Hindlimb muscle (tissue), 1 donor: ENCODE measurements at regions not wholly inside any gene's neighbourhood (a gene's known extent, or its start where the extent isn't known, plus 50 kb on each side); places are given as distances from the start of the nearest gene placed in this dataset.
"Not testable (repeated sequence)": the region's sequence is repeated elsewhere in the genome, so short reads cannot be mapped to it uniquely, and the experiment has no call there.

Source experiments
- DNase-seq: peaks from one replicate; pipeline ENCODE4 v3.0.0-alpha.2; 2013

DNA sequence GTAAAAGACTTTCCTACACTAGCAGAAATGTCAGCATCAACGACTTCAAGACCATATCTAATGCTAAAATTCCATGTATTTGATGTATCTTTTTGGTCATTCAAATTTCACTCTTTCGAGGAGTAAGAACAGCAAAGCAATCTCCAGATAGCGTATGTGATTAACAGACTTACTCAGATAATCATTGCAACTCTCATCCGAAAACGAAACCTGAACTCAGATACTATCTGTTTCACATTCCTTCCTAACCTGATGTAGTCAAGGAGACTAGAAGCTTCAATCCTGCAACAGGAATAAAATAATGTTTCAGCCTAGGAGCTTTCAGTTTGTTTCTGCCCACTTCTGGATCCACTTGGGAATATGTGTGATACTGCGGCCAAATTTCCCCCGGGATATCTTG is 286.3 kb downstream of the NUAK1 start:
- DNase-seq: no peak

DNA sequence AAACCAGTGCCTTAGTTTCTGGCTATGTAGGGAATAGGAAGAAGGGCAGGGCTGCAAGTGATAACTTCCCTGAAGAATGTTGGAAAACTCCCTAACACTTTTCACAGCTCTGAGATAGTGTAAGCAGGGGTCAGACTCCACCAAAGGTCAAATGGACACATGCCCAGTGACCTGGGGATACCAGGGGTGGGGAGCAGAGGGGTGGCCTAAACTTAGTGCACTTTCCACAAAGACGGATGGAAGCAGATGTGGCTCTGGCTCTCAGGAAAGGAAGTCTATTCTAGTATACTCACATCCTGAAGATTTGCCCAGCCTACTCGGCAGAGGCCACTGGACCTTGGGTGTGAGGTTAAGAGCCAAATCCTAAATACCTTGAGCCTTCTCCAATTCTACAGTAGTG is 285.8 kb downstream of the NUAK1 start:
- no peak for DNase-seq

DNA sequence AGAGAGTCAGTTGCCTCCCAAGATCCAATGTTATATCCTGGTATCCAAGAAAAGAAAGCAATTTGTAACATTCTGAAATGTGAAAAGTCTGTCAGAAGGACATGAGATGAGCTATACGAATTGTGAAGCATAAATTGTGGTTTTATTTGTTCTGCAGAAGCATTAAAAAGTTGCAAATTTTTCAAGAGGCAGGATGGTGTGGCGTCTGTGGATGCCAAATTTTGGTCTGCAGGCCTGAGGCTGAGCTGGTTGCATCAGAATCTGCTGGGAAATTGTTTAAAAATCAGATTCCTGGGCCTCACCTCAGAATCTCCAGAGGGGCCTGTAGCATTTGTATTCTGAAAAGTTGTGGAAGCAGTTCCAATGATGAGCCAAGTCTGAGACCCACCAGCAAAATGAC is 284.7 kb downstream of the NUAK1 start:
- no peak for DNase-seq

DNA sequence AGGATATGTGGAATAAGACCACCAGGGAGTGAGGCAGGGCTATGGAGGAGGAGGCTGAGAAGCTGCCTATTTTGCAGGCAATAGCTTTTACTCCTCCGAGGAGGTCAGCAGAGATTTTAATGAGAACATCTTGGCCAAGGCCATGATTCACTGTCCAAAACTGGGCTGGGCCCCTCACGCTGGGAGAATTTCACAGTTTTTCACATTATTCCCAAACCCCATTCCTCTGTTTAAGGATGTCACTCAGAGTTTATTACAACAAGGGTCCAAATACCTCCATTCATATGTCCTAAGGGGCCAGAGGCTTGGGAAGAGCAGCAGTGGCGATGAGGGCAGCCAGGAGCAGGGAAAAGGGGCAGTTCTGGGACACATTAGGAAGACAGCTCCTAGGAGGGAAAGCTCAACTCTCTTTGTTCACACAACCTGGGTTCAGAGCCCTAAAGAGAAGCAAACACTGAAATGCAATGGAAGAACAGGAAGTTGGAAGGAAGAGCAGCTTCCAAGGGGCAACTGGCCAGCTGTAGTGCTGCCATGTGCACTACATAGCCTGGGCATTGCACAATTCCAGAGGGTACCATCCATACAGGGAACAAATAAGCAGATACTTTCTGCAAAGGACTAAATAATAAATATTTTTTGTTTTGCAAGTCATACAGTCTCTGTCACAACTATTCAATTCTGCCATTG is 283.2 kb downstream of the NUAK1 start:
- peak; percentile 38 for DNase-seq

DNA sequence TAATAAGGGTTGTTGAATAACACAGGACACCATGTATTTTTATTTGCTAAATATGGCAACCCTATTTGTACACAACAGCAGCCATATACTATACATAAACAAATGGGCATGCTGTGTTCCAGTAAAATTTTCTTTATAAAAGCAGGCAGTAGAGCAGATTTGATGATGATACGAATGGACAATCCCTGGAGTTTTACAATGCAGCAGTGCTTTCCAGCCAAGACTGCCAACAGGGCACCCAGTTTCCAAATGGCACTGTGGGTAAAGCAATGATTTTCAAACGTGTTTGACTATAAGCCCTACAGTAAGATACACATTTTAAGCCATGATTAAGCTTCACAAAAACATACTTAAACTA is 282.7 kb downstream of the NUAK1 start:
- DNase-seq: no peak

DNA sequence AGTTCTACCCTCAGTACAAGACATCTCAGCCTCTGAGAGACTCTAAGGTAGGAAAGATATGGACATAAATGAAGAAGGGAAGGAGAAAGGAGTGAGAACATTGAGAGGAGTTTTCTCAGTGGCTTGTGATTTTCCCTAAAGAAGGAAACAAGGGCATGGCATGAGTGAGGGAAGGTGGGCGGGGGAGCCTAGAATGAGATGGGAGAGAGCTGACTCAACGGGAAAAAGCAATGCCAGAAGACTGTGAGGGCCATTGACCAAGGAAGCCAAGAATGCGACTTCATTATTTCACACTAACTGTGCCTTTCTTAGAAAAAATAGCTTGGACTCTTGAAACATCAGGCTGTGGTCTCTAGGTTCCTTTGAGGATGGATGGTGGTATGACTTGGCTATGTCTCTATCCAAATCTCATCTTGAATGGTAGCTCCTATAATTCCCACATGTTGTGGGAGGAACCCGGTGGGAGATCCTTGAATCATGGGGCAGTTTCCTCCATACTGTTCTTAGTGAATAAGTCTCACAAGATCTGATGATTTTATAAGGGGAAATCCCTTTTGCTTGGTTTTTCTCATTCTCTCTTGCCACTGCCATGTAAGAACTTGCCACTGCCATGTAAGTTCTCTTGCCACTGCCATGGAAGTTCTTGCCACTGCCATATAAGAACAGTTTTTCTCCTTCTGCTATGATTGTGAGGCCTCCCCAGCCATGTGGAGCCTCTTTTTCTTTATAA is 279.6 kb downstream of the NUAK1 start:
- no peak for DNase-seq

DNA sequence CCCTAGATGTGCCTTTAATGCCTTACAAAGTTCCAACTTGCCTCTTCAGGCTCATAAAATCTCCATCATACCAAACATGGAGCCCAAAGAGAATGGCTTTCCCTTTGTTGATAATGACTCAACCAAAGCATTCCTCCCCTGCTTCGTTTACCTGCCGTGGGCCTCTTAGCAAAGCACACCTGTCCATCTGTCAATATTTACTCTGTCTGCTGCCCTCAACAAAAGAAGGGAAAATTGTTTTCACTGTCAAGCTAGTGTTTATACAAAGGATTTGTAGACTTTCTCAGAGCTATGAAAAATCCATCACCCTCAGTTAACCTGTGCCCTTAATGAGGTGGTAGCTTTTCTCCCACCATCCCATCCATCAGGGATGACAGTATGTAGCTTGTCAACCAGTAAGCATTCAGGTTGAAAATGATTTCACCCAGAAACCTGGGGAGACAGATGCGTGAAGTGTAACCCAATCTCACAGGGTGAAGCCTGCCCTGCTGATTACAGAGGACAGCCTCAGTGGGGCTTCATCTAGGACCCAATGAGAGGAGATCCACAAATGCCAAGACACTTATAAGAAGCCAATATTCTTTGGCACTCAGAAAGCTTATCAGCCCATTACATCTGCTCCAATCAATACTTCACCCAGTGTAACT is 278.1 kb downstream of the NUAK1 start:
- DNase-seq: no peak

DNA sequence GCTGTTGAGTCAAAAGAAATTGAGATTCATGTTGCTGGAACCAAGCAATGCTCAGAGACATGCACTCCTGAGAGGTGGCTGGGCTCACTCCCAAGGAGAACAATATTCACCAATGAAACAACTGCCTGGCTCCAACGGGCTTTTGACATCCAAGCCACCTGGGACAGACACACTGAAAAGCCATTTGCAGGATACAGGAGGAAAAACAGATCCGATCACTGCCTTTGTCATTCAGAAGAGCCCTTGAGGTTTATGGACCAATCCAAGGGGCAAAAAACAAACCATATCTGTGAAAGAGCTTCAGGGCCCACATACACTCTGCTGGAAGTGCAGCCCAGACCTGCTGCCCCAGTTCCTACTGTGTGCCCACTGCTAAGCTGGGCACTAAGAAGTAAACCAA is 277.5 kb downstream of the NUAK1 start:
- DNase-seq: no peak

DNA sequence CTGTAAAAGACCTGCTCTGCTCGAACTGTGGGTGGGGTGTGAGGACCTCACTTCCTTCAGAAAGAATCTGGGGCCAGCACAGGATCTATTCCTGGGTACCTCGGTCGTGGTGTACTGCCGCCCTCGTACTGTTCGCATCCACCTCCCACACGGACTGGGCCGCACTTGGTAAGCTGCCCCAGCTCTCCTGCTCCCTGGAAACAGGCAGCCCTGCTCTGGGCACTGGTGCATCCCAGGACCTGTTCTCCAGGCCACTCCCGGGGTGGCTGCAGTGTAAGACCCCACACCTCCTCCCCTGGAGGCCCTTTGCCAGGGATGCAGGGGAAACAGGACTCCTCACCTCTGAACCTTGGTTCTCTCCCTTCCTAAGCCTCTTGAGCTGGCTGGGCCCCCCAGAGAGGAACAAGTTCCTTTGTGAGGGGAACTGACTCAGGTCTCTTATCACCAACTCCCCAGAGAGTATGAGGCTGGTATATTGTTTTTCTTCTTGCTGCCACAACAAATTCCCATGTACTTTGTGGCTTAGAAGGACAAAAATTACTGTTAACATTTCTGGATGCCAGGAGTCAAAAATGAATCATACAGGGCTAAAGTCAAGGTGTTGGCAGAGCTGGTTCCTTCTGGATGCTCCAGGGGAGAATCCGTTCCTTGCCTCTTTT is 276.5 kb downstream of the NUAK1 start:
- no peak for DNase-seq

DNA sequence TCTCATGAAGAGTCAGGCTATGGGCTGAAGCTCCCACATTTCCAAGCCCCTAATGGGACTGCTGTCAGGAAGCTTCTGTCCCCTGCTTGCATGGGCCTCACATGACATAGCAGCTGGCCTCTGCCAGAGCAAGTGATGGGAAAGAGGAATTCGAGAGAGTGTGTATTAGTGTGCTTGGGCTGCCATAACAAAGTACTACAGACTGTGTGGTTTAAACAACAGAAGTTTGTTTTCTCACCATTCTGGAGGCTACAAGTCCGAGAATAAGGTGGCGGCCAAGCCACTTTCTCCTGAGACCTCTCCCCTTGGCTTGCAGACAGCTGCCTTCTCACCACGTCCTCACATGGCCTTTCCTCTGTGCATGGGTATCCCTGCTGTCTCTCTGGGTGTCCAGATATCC is 274.4 kb downstream of the NUAK1 start:
- no peak for DNase-seq

DNA sequence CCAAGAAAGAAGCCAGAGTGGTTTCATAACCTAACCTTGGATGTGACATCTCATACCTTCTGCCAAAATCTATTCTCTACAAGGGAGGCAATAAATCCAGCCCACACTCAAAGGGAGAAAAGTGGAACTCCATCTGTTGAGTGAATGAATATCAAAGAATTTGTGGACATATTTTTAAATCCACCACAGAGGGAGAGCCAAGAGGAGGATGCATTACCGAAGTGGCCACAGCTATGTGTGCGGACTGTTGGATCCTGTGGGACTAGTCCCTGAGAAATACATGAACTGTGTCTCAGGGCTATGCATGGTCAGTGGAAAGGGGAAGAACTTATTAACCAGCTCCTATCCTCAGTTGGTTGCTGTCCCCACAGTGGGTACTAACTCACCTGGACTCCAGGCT is 273.9 kb downstream of the NUAK1 start:
- no peak for DNase-seq

DNA sequence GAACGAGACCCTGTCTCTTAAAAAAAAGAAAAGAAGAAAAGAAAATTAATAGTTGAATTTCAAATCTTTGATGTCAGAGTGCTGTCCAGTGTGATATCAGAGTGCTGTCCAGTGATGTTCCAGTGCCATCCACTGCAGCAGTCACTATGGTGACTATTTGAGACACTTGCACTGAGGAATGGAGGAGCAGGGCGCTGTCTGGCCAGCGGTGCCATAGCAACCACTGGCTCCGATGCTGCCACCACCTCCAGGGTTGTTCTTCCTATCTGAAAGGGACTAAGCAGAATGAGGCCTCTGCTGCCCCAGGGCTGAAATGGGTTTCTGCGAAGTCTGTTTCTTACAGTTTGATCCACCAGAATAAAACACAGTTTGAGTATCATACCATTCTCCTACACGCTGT is 272.9 kb downstream of the NUAK1 start:
- DNase-seq: no peak

DNA sequence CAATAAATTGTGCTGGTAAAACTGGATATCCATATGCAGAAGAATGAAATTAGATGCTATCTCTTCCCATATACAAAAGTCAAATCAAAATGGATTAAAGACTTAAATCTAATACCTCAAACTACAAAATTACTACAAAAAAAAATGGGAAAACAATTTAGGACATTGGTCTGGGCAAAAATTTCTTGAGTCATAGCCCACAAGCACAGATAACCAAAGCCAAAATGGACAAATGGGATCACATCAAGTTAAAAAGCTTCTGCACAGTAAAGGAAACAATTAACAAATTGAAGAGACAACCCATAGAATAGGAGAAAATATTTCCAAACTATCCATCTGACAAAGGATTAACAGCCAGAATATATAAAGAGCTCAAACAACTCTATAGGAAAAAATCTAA is 264.6 kb downstream of the NUAK1 start:
- no peak for DNase-seq

DNA sequence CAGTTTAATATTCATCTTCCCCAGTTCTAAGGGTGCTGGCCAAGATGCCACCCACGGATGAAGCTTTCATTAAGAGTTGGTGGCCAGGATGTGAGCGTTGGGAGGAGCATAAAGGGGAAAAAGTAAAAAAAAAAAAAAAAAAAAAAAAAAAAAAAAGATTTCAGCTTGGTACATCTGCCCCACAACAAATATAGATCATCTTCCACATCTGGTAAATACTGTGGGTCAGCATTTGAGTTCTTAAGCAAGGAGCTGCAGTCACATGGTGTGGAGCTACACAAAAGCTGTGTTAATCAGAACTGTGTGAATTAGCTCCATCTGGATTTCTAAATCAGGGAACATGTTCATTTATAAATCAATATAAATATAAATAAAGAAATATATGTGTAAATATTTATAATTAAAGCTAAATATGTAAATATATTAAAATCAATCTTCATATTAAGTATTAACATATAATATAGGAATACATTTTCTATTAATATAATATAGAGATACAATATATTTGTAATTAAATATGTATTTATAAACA is 262.3 kb downstream of the NUAK1 start:
- DNase-seq: no peak

DNA sequence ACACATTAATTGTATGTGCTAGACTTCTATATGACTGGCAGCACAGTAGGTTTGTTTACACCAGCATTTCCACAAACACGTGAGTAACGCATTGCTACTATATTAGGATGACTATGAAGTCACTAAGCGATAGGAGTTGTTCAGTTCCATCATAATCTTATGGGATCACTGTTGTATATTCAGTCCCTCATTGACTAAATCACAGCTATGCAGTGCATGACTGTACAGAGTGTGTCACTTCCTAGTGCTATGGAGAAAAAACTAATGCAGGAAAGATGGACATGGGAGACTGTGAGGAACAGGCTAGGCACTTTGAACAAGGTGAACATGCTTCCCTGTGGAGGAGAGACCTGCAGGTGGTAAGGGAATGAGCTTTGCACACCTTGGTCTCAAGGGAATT is 259.8 kb downstream of the NUAK1 start:
- no peak for DNase-seq

DNA sequence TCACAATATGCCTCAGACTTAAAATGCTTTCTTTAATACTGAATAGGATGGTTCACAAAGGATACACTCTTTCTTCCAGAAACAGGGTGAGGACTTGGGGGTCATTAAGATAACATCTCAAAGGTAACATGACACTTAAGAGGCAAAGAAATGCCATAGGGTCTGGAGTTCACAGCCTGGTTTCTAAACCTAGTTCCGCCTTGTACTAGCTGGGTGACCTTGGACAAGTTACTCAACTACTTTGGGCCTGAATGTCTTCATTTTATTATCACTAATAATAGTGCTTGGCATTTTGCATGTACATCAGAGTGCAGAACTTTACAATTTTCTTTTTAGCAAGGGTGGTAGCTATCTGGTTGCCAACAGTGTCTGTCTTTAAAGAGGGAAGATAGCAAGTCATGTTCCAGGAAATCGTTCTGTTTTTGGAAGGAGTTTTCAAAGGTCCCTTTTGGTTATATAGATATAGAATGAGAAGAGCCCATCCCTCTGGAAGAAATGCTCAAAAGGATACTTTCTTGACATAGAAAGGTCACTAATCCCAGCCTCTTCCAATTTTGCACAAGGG is 257.8 kb downstream of the NUAK1 start:
- DNase-seq: no peak

DNA sequence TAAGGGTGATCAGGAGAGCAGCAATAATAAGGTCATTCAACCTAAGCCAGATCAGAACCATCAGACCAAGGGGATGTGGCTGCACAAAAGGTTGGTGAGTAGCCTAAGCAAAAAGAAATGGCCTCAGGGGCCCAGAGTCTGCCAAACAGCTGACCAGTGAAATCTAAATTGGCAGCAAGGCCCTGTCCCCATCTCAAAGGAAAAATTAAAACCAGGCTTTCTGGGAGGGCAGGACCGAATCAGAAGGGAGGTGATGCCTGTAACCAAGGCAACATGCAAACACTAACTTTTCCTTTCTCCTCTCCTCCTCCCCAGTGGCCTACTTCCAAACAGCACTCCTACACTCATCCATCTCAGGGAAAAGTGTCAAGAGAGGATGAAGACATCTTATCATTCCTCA is 256.4 kb downstream of the NUAK1 start:
- DNase-seq: peak; percentile 53

DNA sequence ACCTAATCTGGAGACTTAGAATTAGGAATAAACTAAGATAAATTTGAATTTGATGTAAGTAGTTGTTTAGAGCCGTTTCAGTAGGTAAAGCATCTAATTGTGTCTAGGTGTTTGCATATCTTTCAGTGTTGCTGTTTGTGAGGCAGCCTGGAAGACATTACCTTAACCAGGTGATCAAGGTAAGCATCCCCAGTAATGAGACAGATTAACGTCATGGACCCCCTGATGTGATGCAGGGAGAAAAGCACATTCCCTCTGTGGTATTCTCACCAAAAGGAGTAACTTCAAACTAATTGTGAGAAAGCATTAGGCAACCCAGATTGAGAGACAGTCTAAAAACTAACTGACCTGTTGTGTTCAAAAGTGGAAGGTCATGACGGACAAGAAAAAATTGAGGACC is 251.6 kb downstream of the NUAK1 start:
- DNase-seq: no peak

DNA sequence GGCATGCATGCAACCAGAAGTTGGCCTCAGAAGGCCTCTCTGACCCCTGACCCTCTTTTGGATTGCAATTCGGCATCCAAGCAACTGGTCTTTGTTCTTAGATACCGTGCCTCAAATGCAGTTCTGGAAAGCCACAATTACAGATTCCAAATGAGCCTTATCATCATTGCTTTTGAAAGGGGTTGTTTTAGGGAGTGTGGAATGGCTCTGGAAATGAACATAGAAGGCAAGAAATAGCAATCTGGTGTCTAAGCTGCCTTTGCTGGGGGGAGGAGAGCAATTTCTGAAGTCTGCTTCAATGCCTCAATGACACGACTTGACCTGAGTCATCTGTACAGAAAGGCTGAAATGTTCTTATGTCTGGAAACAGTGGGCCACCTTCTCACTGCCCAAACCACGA is 250.1 kb downstream of the NUAK1 start:
- no peak for DNase-seq

DNA sequence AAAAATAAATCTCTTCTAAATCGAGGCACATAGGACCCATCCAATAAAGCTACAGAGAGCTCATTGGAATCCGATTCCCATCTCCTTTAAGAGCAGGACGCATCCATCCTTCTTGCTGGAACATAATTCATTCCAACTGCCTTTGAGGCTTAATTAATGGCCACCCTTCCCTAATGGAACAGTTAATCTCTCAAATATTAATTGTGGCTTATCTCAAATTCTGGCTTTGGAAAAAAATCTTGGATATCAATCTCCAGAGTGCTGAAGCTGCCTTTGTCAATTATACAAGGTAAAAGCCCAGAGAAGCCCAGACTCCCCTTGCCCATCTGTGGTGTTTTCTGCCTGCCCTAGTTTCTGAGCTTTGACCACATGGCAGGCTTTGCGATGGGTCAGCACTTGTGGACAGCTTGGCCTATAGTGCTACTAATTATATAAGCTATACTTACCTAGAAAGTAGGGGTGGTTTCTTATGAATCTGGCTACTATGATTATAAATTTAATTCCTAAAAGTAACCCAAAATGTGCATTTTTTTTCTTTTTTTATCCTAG is 246.3 kb downstream of the NUAK1 start:
- DNase-seq: no peak

DNA sequence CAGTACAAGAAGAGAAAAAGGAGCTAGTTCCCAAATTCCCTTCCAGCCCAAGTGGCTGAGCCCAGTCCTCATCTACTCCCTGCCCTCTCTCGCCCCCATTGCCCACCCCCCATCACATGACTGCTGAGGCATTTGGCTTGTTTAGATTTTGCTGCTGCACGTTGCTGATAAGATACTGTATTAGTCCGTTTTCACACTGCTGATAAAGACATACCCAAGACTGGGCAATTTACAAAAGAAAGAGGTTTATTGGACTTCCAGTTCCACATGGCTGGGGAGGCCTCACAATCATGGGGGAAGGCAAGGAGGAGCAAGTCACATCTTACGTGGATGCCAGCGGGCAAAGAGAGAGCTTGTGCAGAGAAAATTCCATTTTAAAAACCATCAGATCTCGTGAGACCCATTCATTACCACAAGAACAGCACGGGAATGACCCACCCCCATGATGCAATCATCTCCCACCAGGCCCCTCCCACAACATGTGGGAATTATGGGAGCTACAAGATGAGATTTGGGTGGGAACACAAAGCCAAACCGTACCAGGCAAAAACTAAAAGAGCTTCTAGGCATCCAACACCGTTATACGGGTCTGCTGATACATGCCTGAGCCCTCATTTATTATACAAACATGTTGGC is 243.4 kb downstream of the NUAK1 start:
- not testable (repeated sequence) for DNase-seq

DNA sequence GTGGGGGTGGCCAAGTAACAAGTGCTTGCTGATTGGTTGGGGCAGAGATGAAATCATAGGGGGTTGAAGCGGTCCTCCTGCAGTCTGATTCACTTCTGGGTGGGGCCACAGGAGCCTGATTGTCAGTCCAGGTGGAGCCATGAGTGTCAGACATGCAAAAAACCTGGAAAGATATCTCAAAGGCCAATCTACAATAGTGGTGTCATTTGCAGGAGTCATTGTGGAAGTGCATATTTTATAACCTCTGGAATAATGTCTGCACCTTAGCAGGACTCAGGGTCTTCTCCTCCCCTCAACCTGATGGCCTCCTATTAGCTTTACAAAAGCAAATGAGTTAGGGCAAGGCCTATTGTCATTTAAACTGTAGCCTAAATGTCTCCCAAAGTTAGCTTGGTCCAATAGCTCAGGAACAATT is 241.4 kb downstream of the NUAK1 start:
- DNase-seq: no peak
